Panc1 (cell line): ENCODE measurements at regions not wholly inside any gene's neighbourhood (a gene's known extent, or its start where the extent isn't known, plus 50 kb on each side); places are given as distances from the start of the nearest gene placed in this dataset.

ENCODE experiments used
- POLR2AphosphoS5 ChIP-seq: IDR thresholded peaks from 2 replicates; pipeline ENCODE4 v1.6.1; 2012; ENCODE audit warnings: mild to moderate bottlenecking, low read depth, low read length, moderate library complexity
- TCF7L2 ChIP-seq: IDR thresholded peaks from 2 replicates; pipeline ENCODE4 v1.6.1; 2011; ENCODE audit warnings: mild to moderate bottlenecking, low read depth, low read length, inconsistent platforms
- TF ChIP-seq, protein P1 (sequence below): fragments of 450-650 bp; IDR thresholded peaks from 2 replicates; pipeline ENCODE4 v1.5.1; 2017; ENCODE audit warnings: mild to moderate bottlenecking
- TF ChIP-seq, protein P2 (sequence below), 2 experiments: IDR thresholded peaks; 2 replicates each; pipeline ENCODE4 v1.6.1; 2011 to 2012; ENCODE audit warnings: low read depth in 2 of 2, control low read depth in 1 of 2, low read length in 1 of 2, mild to moderate bottlenecking in 1 of 2, moderate library complexity in 1 of 2; ENCODE audit not compliant: insufficient read depth in 1 of 2

DNA sequence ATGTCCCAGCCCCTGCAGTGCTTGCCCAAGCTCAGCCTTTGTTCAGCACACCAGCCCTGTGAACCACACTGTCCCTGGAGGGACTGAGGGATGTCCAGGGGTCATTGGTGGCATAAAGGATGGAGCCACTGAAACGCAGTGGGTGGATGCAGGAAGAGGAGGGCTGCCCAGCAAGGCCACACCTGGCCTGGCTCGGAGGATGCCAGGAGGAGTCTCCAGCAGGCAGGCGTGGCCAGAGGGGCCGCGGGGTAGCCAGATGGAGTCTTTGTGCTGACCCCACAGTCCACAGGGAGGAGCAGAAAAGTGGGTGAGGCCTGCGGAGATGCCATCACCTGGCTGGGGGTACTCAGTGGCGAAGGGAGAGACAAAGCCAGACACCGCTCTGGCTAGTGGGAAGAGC, 108.5 kb upstream of the C14orf180 start:
- TF ChIP-seq, protein P1, sequence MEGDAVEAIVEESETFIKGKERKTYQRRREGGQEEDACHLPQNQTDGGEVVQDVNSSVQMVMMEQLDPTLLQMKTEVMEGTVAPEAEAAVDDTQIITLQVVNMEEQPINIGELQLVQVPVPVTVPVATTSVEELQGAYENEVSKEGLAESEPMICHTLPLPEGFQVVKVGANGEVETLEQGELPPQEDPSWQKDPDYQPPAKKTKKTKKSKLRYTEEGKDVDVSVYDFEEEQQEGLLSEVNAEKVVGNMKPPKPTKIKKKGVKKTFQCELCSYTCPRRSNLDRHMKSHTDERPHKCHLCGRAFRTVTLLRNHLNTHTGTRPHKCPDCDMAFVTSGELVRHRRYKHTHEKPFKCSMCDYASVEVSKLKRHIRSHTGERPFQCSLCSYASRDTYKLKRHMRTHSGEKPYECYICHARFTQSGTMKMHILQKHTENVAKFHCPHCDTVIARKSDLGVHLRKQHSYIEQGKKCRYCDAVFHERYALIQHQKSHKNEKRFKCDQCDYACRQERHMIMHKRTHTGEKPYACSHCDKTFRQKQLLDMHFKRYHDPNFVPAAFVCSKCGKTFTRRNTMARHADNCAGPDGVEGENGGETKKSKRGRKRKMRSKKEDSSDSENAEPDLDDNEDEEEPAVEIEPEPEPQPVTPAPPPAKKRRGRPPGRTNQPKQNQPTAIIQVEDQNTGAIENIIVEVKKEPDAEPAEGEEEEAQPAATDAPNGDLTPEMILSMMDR, result no peak
- no peak for TF ChIP-seq POLR2AphosphoS5
- TF ChIP-seq, protein P2, sequence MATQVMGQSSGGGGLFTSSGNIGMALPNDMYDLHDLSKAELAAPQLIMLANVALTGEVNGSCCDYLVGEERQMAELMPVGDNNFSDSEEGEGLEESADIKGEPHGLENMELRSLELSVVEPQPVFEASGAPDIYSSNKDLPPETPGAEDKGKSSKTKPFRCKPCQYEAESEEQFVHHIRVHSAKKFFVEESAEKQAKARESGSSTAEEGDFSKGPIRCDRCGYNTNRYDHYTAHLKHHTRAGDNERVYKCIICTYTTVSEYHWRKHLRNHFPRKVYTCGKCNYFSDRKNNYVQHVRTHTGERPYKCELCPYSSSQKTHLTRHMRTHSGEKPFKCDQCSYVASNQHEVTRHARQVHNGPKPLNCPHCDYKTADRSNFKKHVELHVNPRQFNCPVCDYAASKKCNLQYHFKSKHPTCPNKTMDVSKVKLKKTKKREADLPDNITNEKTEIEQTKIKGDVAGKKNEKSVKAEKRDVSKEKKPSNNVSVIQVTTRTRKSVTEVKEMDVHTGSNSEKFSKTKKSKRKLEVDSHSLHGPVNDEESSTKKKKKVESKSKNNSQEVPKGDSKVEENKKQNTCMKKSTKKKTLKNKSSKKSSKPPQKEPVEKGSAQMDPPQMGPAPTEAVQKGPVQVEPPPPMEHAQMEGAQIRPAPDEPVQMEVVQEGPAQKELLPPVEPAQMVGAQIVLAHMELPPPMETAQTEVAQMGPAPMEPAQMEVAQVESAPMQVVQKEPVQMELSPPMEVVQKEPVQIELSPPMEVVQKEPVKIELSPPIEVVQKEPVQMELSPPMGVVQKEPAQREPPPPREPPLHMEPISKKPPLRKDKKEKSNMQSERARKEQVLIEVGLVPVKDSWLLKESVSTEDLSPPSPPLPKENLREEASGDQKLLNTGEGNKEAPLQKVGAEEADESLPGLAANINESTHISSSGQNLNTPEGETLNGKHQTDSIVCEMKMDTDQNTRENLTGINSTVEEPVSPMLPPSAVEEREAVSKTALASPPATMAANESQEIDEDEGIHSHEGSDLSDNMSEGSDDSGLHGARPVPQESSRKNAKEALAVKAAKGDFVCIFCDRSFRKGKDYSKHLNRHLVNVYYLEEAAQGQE (IDR thresholded peaks at IDR 0.05; ENCODE audit: insufficient read depth in 1 of 2, low read depth in 2 of 2, low read length in 1 of 2), result no peak
- TF ChIP-seq TCF7L2, result no peak
